Stomach (tissue), 4 donors: ENCODE measurements at regions not wholly inside any gene's neighbourhood (a gene's known extent, or its start where the extent isn't known, plus 50 kb on each side); places are given as distances from the start of the nearest gene placed in this dataset.

Source experiments
- EP300 ChIP-seq: sonication (generic); formaldehyde crosslinking; IDR thresholded peaks from one replicate; pipeline ENCODE4 v1.6.1; 2017; ENCODE audit warnings: antibody characterized with exemption
- POLR2A ChIP-seq, 4 donors: fragments of 450-650 bp; IDR thresholded peaks; one replicate each; pipeline ENCODE4 v1.6.1; 2016; ENCODE audit warnings: antibody characterized with exemption in 4 of 4, control low read depth in 2 of 4, mild to moderate bottlenecking in 1 of 4, moderate library complexity in 1 of 4
- POLR2AphosphoS5 ChIP-seq, 3 donors: sonication (generic); formaldehyde crosslinking; IDR thresholded peaks; one replicate each; pipeline ENCODE4 v1.6.1; 2016; ENCODE audit warnings: antibody characterized with exemption in 3 of 3

- TF ChIP-seq EP300 (no peak), POLR2A (IDR thresholded peaks at IDR 0.05) (no peak), POLR2AphosphoS5 (IDR thresholded peaks at IDR 0.05) (no peak)
Measured at GRCh38 chr13:61950828-61951227, 535.2 kb upstream of the PCDH20 start.
